Osteoblast (primary cell): ENCODE measurements at regions not wholly inside any gene's neighbourhood (a gene's known extent, or its start where the extent isn't known, plus 50 kb on each side); places are given as distances from the start of the nearest gene placed in this dataset.

ENCODE experiments used
- DNase-seq: peaks from one replicate; pipeline ENCODE4 v3.0.0; 2011; ENCODE audit warnings: low spot score, mixed read lengths; ENCODE audit not compliant: insufficient read length; ENCODE audit errors: missing footprints
- H2AFZ ChIP-seq: 2 replicates; pipeline ENCODE4 v1.6.0; 2011; ENCODE audit warnings: mild to moderate bottlenecking, low read length
- H3K27ac ChIP-seq: 2 replicates; pipeline ENCODE4 v1.5.1; 2011; ENCODE audit warnings: mild to moderate bottlenecking, low read depth, low read length, moderate library complexity
- H3K27me3 ChIP-seq: 2 replicates; pipeline ENCODE4 v1.6.0; 2012; ENCODE audit warnings: mild to moderate bottlenecking, control low read depth, inconsistent platforms, low read length, moderate library complexity; ENCODE audit not compliant: insufficient read depth
- H3K36me3 ChIP-seq: 2 replicates; pipeline ENCODE4 v1.5.1; 2011; ENCODE audit warnings: mild to moderate bottlenecking, low read length, control low read depth, moderate library complexity; ENCODE audit not compliant: insufficient read depth
- H3K4me1 ChIP-seq: 2 replicates; pipeline ENCODE4 v1.5.1; 2011; ENCODE audit warnings: mild to moderate bottlenecking, low read length, control low read depth, moderate library complexity; ENCODE audit not compliant: insufficient read depth
- H3K4me2 ChIP-seq: 2 replicates; pipeline ENCODE4 v1.6.0; 2011; ENCODE audit warnings: mild to moderate bottlenecking, low read length; ENCODE audit not compliant: insufficient read depth
- H3K4me3 ChIP-seq: fragments of 200-600 bp; sonication (generic); 3 replicates; pipeline ENCODE4 v1.5.1; 2012; ENCODE audit warnings: mild to moderate bottlenecking, low read length, inconsistent platforms; ENCODE audit not compliant: insufficient read depth
- H3K79me2 ChIP-seq: 2 replicates; pipeline ENCODE4 v1.6.0; 2012; ENCODE audit warnings: mild to moderate bottlenecking, low read length, control low read depth, inconsistent platforms; ENCODE audit not compliant: insufficient read depth
- H3K9me3 ChIP-seq: 2 replicates; pipeline ENCODE4 v1.5.1; 2011; ENCODE audit warnings: low read depth, low read length, control low read depth
- H4K20me1 ChIP-seq: 2 replicates; pipeline ENCODE4 v1.6.0; 2012; ENCODE audit warnings: mild to moderate bottlenecking, low read length, control low read depth; ENCODE audit not compliant: insufficient read depth
- TF ChIP-seq, protein P1 (sequence below): IDR thresholded peaks from 2 replicates; pipeline ENCODE4 v1.5.1; 2011; ENCODE audit warnings: mild to moderate bottlenecking, low read depth, low read length, moderate library complexity; ENCODE audit errors: extremely low read depth

DNA sequence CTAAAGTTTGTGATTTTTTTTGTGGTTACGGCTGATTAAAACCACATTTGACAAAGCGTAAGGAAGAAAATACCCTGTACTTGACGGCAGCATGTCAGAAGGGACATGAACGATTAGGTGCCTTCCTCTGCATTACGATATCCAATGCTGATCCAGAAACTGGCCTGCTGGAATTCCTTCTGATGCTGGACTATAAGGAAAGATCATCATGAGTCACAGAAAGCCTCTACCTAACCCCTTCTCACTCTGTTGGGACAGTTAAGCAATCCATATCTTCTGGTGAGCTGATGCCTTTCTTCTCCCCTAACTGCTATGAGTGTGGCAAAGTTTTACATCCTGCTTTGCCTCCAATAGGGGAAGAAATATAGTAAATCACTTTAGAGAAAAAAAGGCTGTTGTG, 78.4 kb upstream of the PAPPA start:
- TF ChIP-seq, protein P1, sequence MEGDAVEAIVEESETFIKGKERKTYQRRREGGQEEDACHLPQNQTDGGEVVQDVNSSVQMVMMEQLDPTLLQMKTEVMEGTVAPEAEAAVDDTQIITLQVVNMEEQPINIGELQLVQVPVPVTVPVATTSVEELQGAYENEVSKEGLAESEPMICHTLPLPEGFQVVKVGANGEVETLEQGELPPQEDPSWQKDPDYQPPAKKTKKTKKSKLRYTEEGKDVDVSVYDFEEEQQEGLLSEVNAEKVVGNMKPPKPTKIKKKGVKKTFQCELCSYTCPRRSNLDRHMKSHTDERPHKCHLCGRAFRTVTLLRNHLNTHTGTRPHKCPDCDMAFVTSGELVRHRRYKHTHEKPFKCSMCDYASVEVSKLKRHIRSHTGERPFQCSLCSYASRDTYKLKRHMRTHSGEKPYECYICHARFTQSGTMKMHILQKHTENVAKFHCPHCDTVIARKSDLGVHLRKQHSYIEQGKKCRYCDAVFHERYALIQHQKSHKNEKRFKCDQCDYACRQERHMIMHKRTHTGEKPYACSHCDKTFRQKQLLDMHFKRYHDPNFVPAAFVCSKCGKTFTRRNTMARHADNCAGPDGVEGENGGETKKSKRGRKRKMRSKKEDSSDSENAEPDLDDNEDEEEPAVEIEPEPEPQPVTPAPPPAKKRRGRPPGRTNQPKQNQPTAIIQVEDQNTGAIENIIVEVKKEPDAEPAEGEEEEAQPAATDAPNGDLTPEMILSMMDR = no peak
- Histone ChIP-seq H3K4me3 (no peak overlapping the region), H3K27ac (peak overlapping the region; percentile 84), H3K79me2 (no peaks in the 10 kb centered on the region), H3K27me3 (no peaks in the 10 kb centered on the region), H4K20me1 (no peaks in the 10 kb centered on the region), H2AFZ (no peak overlapping the region), H3K36me3 (no peaks in the 10 kb centered on the region), H3K4me1 (peaks cover 28% of the 10 kb centered on the region), H3K9me3 (no peaks in the 10 kb centered on the region), H3K4me2 (peak overlapping the region; percentile 5)
- DNase-seq = no peak

DNA sequence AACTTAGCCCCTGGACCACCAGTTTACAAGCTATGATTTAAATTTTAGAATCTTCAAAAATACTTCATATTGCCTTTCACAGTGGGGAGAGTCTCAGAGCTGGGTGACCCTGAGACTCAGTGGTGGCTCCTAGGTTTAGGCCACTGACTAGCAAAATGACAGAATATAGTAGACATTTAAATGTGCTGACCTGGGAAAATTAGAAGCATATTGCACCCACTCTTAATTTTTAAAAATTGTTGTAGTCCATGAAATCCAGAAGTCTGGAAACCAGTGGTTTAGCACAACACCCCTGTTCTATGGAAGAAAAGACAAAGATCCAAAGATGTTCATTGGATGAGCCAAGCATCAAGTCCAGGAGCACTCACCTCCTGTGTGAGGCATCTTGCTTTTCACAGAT, 75.0 kb upstream of the PAPPA start:
- no peak overlapping the region for H3K4me2 ChIP-seq
- no peaks in the 10 kb centered on the region for H3K36me3 ChIP-seq
- H4K20me1 ChIP-seq = no peaks in the 10 kb centered on the region
- H3K4me1 ChIP-seq = peaks cover 21% of the 10 kb centered on the region
- no peak overlapping the region for H3K4me3 ChIP-seq
- no peaks in the 10 kb centered on the region for H3K27me3 ChIP-seq
- no peak for DNase-seq
- TF ChIP-seq, protein P1 = no peak
- H3K79me2 ChIP-seq = no peaks in the 10 kb centered on the region
- H3K9me3 ChIP-seq = no peaks in the 10 kb centered on the region
- no peak overlapping the region for H2AFZ ChIP-seq
- H3K27ac ChIP-seq = no peak overlapping the region

GRCh38 chr9:116080561-116080960, 73.0 kb upstream of the PAPPA start:
- DNase-seq = no peak
- peaks cover 2% of the 10 kb centered on the region for H3K4me1 ChIP-seq
- no peaks in the 10 kb centered on the region for H3K36me3 ChIP-seq
- no peaks in the 10 kb centered on the region for H3K79me2 ChIP-seq
- no peak overlapping the region for H3K4me2 ChIP-seq
- TF ChIP-seq, protein P1 = no peak
- H3K9me3 ChIP-seq = no peaks in the 10 kb centered on the region
- H4K20me1 ChIP-seq = no peaks in the 10 kb centered on the region
- no peaks in the 10 kb centered on the region for H3K27me3 ChIP-seq
- H3K4me3 ChIP-seq = no peak overlapping the region
- H2AFZ ChIP-seq = no peak overlapping the region
- no peak overlapping the region for H3K27ac ChIP-seq

DNA sequence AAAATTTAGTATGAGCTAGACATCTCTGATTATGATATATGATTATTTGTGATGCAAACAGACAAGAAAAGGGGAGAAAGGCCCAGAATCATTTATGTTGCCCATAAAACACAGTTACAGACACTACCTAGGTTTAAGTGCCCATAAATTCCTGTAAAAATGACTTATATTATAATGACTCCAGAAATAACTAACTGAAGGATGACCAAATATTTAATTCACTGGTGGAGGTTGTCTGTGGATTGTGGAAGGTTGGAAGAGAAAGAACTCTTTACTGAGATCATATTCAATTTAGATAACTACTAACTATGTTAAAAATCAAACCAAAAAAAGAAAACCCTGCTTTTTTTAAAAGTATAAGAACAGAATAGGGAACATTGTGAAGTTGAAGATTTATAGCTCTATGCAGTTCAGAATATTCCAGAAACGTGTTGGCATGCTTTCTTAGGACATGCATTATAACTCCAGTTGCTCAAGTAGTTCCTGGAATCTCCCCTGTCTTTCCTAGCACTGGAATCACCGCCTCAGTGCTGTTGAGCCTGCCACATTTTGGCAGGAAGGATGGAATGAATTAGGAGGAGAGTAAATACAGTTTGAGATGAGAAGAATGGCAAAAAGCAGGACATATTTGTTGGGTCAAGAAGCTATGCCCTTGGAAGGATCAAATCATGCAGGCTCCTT, 72.0 kb upstream of the PAPPA start:
- no peaks in the 10 kb centered on the region for H4K20me1 ChIP-seq

More for the DNA sequence above, 72.0 kb upstream of the PAPPA start:
- H3K79me2 ChIP-seq = no peaks in the 10 kb centered on the region
- DNase-seq = no peak
- no peaks in the 10 kb centered on the region for H3K36me3 ChIP-seq
- no peaks in the 10 kb centered on the region for H3K4me1 ChIP-seq
- H2AFZ ChIP-seq = no peak overlapping the region
- H3K27me3 ChIP-seq = no peaks in the 10 kb centered on the region
- TF ChIP-seq, protein P1 = no peak
- no peaks in the 10 kb centered on the region for H3K9me3 ChIP-seq
- H3K4me2 ChIP-seq = no peak overlapping the region
- H3K27ac ChIP-seq = no peak overlapping the region
- no peak overlapping the region for H3K4me3 ChIP-seq
